H9 (cell line): ENCODE measurements at regions not wholly inside any gene's neighbourhood (a gene's known extent, or its start where the extent isn't known, plus 50 kb on each side); places are given as distances from the start of the nearest gene placed in this dataset.

Experiments used
- DNase-seq: peaks from one replicate; pipeline ENCODE4 v3.0.0-alpha.2; 2017
- H2AFZ ChIP-seq: one replicate; pipeline ENCODE4 v1.6.1; 2013; ENCODE audit warnings: mild to moderate bottlenecking, low read length, control low read depth, moderate library complexity
- H2AK5ac ChIP-seq: 2 replicates; pipeline ENCODE4 v1.6.1; 2013; ENCODE audit warnings: low read length, control low read depth, mixed read lengths; ENCODE audit not compliant: insufficient read length
- H2BK120ac ChIP-seq: one replicate; pipeline ENCODE4 v1.6.1; 2013; ENCODE audit warnings: low read depth, mild to moderate bottlenecking, low read length, control low read depth, inconsistent platforms; ENCODE audit not compliant: poor library complexity, severe bottlenecking
- H2BK12ac ChIP-seq: 2 replicates; pipeline ENCODE4 v1.6.1; 2013; ENCODE audit warnings: low read length, control low read depth, mixed read lengths, low read depth; ENCODE audit not compliant: insufficient read length
- H2BK15ac ChIP-seq: 2 replicates; pipeline ENCODE4 v1.6.1; 2013; ENCODE audit warnings: low read depth, low read length, control low read depth
- H2BK20ac ChIP-seq: one replicate; pipeline ENCODE4 v1.6.1; 2013; ENCODE audit warnings: low read depth, mild to moderate bottlenecking, low read length, control low read depth, inconsistent platforms; ENCODE audit not compliant: poor library complexity, severe bottlenecking
- H2BK5ac ChIP-seq: 2 replicates; pipeline ENCODE4 v1.6.1; 2013; ENCODE audit warnings: low read length, control low read depth, mixed read lengths; ENCODE audit not compliant: insufficient read length
- H3K14ac ChIP-seq: 2 replicates; pipeline ENCODE4 v1.6.1; 2013; ENCODE audit warnings: low read length, control low read depth; ENCODE audit not compliant: insufficient read depth
- H3K18ac ChIP-seq: 2 replicates; pipeline ENCODE4 v1.6.1; 2013; ENCODE audit warnings: low read depth, mild to moderate bottlenecking, mixed read lengths, low read length, control low read depth; ENCODE audit not compliant: insufficient read length
- H3K23ac ChIP-seq: 2 replicates; pipeline ENCODE4 v1.6.1; 2013; ENCODE audit warnings: low read length, control low read depth, mixed read lengths, low read depth; ENCODE audit not compliant: insufficient read length
- H3K23me2 ChIP-seq: 2 replicates; pipeline ENCODE4 v1.6.1; 2013; ENCODE audit warnings: low read depth, mild to moderate bottlenecking, mixed read lengths, low read length, control low read depth; ENCODE audit not compliant: insufficient read length, poor library complexity, severe bottlenecking
- H3K27ac ChIP-seq: 2 replicates; pipeline ENCODE4 v1.5.1; 2013; ENCODE audit warnings: low read length, control low read depth, mixed read lengths, low read depth; ENCODE audit not compliant: insufficient read length
- H3K27me3 ChIP-seq: 2 replicates; pipeline ENCODE4 v1.6.1; 2013; ENCODE audit warnings: low read length, control low read depth, inconsistent platforms; ENCODE audit not compliant: insufficient read depth
- H3K4ac ChIP-seq: 2 replicates; pipeline ENCODE4 v1.6.1; 2013; ENCODE audit warnings: low read depth, mild to moderate bottlenecking, control low read depth, inconsistent platforms, low read length, moderate library complexity
- H3K4me1 ChIP-seq: 2 replicates; pipeline ENCODE4 v1.6.1; 2013; ENCODE audit warnings: low read length, control low read depth, inconsistent platforms; ENCODE audit not compliant: insufficient read depth
- H3K4me2 ChIP-seq: 2 replicates; pipeline ENCODE4 v1.6.1; 2013; ENCODE audit warnings: low read length, control low read depth, mixed read lengths; ENCODE audit not compliant: insufficient read length, insufficient read depth
- H3K56ac ChIP-seq: 2 replicates; pipeline ENCODE4 v1.6.1; 2013; ENCODE audit warnings: low read depth, mild to moderate bottlenecking, mixed read lengths, low read length, control low read depth; ENCODE audit not compliant: insufficient read length
- H3K79me1 ChIP-seq: 2 replicates; pipeline ENCODE4 v1.6.1; 2013; ENCODE audit warnings: low read depth, mild to moderate bottlenecking, moderate library complexity, low read length, control low read depth, inconsistent platforms; ENCODE audit not compliant: insufficient read depth, poor library complexity, severe bottlenecking
- H3K79me2 ChIP-seq: 2 replicates; pipeline ENCODE4 v1.6.1; 2013; ENCODE audit warnings: low read length, control low read depth, inconsistent platforms; ENCODE audit not compliant: insufficient read depth
- H3K9ac ChIP-seq: 2 replicates; pipeline ENCODE4 v1.6.1; 2013; ENCODE audit warnings: low read length, control low read depth, mixed read lengths; ENCODE audit not compliant: insufficient read length; ENCODE audit errors: extremely low read depth
- H3K9me3 ChIP-seq: one replicate; pipeline ENCODE4 v1.6.1; 2013; ENCODE audit warnings: low read depth, low read length, inconsistent platforms; ENCODE audit not compliant: control insufficient read depth
- H3T11ph ChIP-seq: one replicate; pipeline ENCODE4 v1.6.1; 2013; ENCODE audit warnings: mild to moderate bottlenecking, low read length, control low read depth, inconsistent platforms
- H4K20me1 ChIP-seq: one replicate; pipeline ENCODE4 v1.6.1; 2013; ENCODE audit not compliant: control insufficient read depth, insufficient read length, insufficient read depth
- H4K5ac ChIP-seq: 2 replicates; pipeline ENCODE4 v1.6.1; 2013; ENCODE audit warnings: low read depth, mild to moderate bottlenecking, mixed read lengths, low read length, control low read depth; ENCODE audit not compliant: insufficient read length
- H4K8ac ChIP-seq: replicated peaks from 2 replicates; pipeline ENCODE4 v1.6.1; 2013; ENCODE audit warnings: low read length, control low read depth, mixed read lengths, low read depth; ENCODE audit not compliant: insufficient read length
- H4K91ac ChIP-seq: 2 replicates; pipeline ENCODE4 v1.6.1; 2013; ENCODE audit warnings: low read depth, mild to moderate bottlenecking, moderate library complexity, mixed read lengths, low read length, control low read depth; ENCODE audit not compliant: insufficient read length
- H3K27ac Mint-ChIP-seq, 3 experiments: 2 replicates in 2 of 3; 3 replicates in 1 of 3; pipeline ENCODE4 v1.8.0; 2020 to 2021; ENCODE audit warnings: mixed read lengths in 3 of 3, mild to moderate bottlenecking in 1 of 3, moderate library complexity in 1 of 3
- H3K27me3 Mint-ChIP-seq: 2 replicates; pipeline ENCODE4 v1.8.0; 2021; ENCODE audit warnings: low read depth, mild to moderate bottlenecking, moderate library complexity, mixed read lengths
- H3K36me3 Mint-ChIP-seq, 3 experiments: 2 replicates in 2 of 3; 3 replicates in 1 of 3; pipeline ENCODE4 v1.8.0; 2020 to 2021; ENCODE audit warnings: low read depth in 3 of 3, mixed read lengths in 3 of 3; ENCODE audit not compliant: insufficient read depth in 1 of 3
- H3K4me1 Mint-ChIP-seq, 2 experiments: 2 replicates each; pipeline ENCODE4 v1.8.0; 2020; ENCODE audit warnings: mixed read lengths in 2 of 2
- H3K4me3 Mint-ChIP-seq, 2 experiments: 2 replicates in 1 of 2; 3 replicates in 1 of 2; pipeline ENCODE4 v1.8.0; 2020 to 2021; ENCODE audit warnings: mild to moderate bottlenecking in 2 of 2, mixed read lengths in 2 of 2, moderate library complexity in 1 of 2
- H3K9me3 Mint-ChIP-seq, 2 experiments: 2 replicates in 1 of 2; 3 replicates in 1 of 2; pipeline ENCODE4 v1.8.0; 2020; ENCODE audit warnings: mild to moderate bottlenecking in 2 of 2, mixed read lengths in 2 of 2, moderate library complexity in 1 of 2
- CTCF ChIP-seq: fragments of 200-600 bp; sonication (generic); conservative IDR thresholded peaks from 3 replicates; pipeline ENCODE4 v1.8.0; 2021; ENCODE audit warnings: antibody characterized with exemption, mild to moderate bottlenecking
- WGBS: extraction: QIAGEN DNeasy Blood & Tissue Kit; methylation state at CpG from one replicate; pipeline ENCODE4 v1.1.7; 2013; ENCODE audit warnings: missing lambda C conversion rate, low lambda C conversion rate, mixed read lengths; ENCODE audit not compliant: insufficient read length; ENCODE audit errors: extremely low coverage; 5-methylcytosine and 5-hydroxymethylcytosine counted together

DNA sequence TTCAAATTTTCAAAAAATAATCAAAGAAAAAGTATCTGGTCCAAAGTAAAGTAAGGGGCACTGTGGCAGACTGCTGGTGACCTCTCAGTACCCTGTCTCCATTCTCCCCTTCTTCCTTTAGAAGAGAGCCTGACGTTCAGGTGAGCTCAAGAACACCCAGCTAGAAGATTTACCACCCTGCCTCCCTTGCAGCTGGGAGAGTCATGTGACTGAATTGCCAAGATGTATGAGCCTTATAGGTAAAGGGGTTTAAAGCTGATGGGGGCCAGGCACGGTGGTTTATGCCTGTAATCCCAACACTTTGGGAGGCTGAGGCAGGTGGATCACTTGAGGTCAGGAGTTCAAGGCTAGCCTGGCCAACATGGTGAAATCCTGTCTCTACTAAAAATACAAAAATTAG lies 86.3 kb upstream of the NANOS1 start:
- Histone ChIP-seq H3K9me3 (no peaks in the 10 kb centered on the region), H4K8ac (no peak overlapping the region), H2BK5ac (no peak overlapping the region), H3K18ac (no peak overlapping the region), H3K9ac (no peak overlapping the region), H3K79me2 (no peaks in the 10 kb centered on the region), H3K23me2 (no peaks in the 10 kb centered on the region), H3K23ac (no peak overlapping the region), H2BK120ac (no peak overlapping the region), H3K4me1 (peaks cover 3% of the 10 kb centered on the region; the same call in 1 of the 2 replicates), H4K20me1 (no peaks in the 10 kb centered on the region), H2AFZ (no peak overlapping the region), H3K14ac (no peak overlapping the region), H4K91ac (no peak overlapping the region), H2BK12ac (no peak overlapping the region), H3K27ac (no peak overlapping the region), H4K5ac (no peak overlapping the region), H3K4ac (no peak overlapping the region), H2BK15ac (no peak overlapping the region), H2AK5ac (no peak overlapping the region), H3K56ac (no peak overlapping the region), H3K4me2 (no peak overlapping the region), H3K27me3 (no peaks in the 10 kb centered on the region), H3K79me1 (no peaks in the 10 kb centered on the region), H3T11ph (no peak overlapping the region), H2BK20ac (no peak overlapping the region)
- H3K27ac Mint-ChIP-seq, result no peak overlapping the region
- no peak for TF ChIP-seq CTCF
- H3K9me3 Mint-ChIP-seq, result peaks cover 4 to 7% of the 10 kb centered on the region in 2 experiments; a peak in 2 of 5 replicates
- no peak for DNase-seq
- peaks cover 10 to 18% of the 10 kb centered on the region in 2 experiments for H3K4me1 Mint-ChIP-seq
- H3K27me3 Mint-ChIP-seq, result no peaks in the 10 kb centered on the region; the same call in 1 of the 2 replicates
- no peak overlapping the region for H3K4me3 Mint-ChIP-seq
- no peaks in the 10 kb centered on the region; a peak in 1 of 7 replicates for H3K36me3 Mint-ChIP-seq
- no CpG with 5 or more reads among the region's 2 CpGs for WGBS
